DND-41 (cell line): ENCODE measurements at regions not wholly inside any gene's neighbourhood (a gene's known extent, or its start where the extent isn't known, plus 50 kb on each side); places are given as distances from the start of the nearest gene placed in this dataset.

ENCODE experiments used
- ATAC-seq: fragments of 200-7000 bp; cut with Tn5 transposase; 3 replicates; pipeline ENCODE4 v1.9.1; 2021; ENCODE audit warnings: low read depth; ENCODE audit not compliant: insufficient read depth
- DNase-seq: peaks from one replicate; pipeline ENCODE4 v3.0.0-alpha.2; 2020
- H2AFZ ChIP-seq: 2 replicates; pipeline ENCODE4 v1.6.0; 2012; ENCODE audit warnings: low read depth, low read length
- H3K27ac ChIP-seq: 2 replicates; pipeline ENCODE4 v1.5.1; 2012; ENCODE audit warnings: low read length, inconsistent platforms
- H3K27me3 ChIP-seq: fragments of 200-600 bp; sonication (generic); 2 replicates; pipeline ENCODE4 v1.6.0; 2012; ENCODE audit warnings: low read length, mild to moderate bottlenecking, inconsistent platforms; ENCODE audit not compliant: insufficient read depth, poor library complexity
- H3K36me3 ChIP-seq: 2 replicates; pipeline ENCODE4 v1.5.1; 2012; ENCODE audit warnings: low read length, inconsistent platforms; ENCODE audit not compliant: insufficient read depth
- H3K4me1 ChIP-seq: 2 replicates; pipeline ENCODE4 v1.5.1; 2012; ENCODE audit warnings: mild to moderate bottlenecking, low read length; ENCODE audit not compliant: insufficient read depth
- H3K4me2 ChIP-seq: 2 replicates; pipeline ENCODE4 v1.6.0; 2012; ENCODE audit warnings: mild to moderate bottlenecking, moderate library complexity, low read length, inconsistent platforms; ENCODE audit not compliant: insufficient read depth
- H3K4me3 ChIP-seq, 2 experiments: fragments of 200-600 bp in 1 of 2; shearing (Covaris generic) in 1 of 2; 2 replicates each; pipeline ENCODE4 v1.5.1; 2012 to 2016; ENCODE audit warnings: inconsistent platforms in 2 of 2, low read length in 2 of 2, mild to moderate bottlenecking in 2 of 2, low read depth in 1 of 2, moderate library complexity in 1 of 2
- H3K79me2 ChIP-seq: 2 replicates; pipeline ENCODE4 v1.6.0; 2012; ENCODE audit warnings: low read length, inconsistent platforms; ENCODE audit not compliant: insufficient read depth
- H3K9ac ChIP-seq: 2 replicates; pipeline ENCODE4 v1.6.0; 2012; ENCODE audit warnings: low read depth, mild to moderate bottlenecking, inconsistent platforms, low read length, moderate library complexity
- H3K9me3 ChIP-seq: 2 replicates; pipeline ENCODE4 v1.5.1; 2012; ENCODE audit warnings: low read length, moderate library complexity, mild to moderate bottlenecking, inconsistent platforms; ENCODE audit not compliant: insufficient read depth, severe bottlenecking
- H4K20me1 ChIP-seq: 2 replicates; pipeline ENCODE4 v1.6.0; 2012; ENCODE audit warnings: low read length; ENCODE audit not compliant: insufficient read depth
- EZH2 ChIP-seq: IDR thresholded peaks from 3 replicates; pipeline ENCODE4 v1.6.1; 2012; ENCODE audit warnings: borderline replicate concordance, low read depth, mild to moderate bottlenecking, moderate library complexity, low read length, inconsistent platforms; ENCODE audit not compliant: severe bottlenecking
- TF ChIP-seq, protein P1 (sequence below): IDR thresholded peaks from 2 replicates; pipeline ENCODE4 v1.5.1; 2012; ENCODE audit warnings: borderline replicate concordance, low read length, moderate library complexity, mild to moderate bottlenecking; ENCODE audit not compliant: poor library complexity, severe bottlenecking; ENCODE audit errors: extremely low read depth

DNA sequence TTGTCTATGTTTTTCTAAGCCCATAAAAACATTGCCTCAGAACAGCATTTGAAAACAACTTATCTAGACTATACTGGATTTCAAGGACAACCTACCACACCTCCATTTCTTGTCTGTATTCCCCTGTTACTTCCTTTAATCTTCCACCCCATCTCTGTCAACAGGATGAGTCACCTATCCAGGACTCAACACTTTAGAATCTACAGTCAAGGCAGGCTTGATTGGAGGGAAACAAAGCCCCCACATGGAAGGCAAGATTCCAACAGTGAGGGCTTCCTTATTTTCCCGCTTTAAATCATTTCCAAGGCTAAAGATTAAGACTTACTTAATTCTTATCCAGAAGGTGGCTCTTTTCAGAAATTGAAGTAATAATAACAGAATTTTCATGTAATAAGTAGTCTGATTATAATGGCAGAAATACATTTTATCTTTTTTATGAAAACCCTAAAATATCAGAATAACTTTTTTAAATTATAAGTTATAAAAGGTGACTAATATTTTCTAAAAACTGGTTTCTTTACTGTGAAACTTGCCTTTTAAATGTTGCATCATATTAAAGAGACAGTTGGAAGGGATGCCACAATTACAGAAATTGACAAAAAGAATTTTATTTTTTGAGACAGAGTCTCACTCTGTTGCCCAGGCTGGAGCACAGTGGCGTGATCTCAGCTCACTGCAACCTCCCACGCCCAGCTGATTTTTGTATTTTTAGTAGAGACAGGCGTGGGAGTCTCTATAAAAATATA is 138.7 kb upstream of the CCDC150 start:
- Histone ChIP-seq H4K20me1 (no peaks in the 10 kb centered on the region), H3K79me2 (no peaks in the 10 kb centered on the region), H3K36me3 (no peaks in the 10 kb centered on the region), H2AFZ (no peak overlapping the region), H3K27me3 (no peaks in the 10 kb centered on the region), H3K4me1 (no peaks in the 10 kb centered on the region), H3K4me3 (no peak overlapping the region), H3K27ac (no peak overlapping the region), H3K9me3 (peaks cover 11% of the 10 kb centered on the region), H3K9ac (no peak overlapping the region), H3K4me2 (no peak overlapping the region)
- TF ChIP-seq, protein P1, sequence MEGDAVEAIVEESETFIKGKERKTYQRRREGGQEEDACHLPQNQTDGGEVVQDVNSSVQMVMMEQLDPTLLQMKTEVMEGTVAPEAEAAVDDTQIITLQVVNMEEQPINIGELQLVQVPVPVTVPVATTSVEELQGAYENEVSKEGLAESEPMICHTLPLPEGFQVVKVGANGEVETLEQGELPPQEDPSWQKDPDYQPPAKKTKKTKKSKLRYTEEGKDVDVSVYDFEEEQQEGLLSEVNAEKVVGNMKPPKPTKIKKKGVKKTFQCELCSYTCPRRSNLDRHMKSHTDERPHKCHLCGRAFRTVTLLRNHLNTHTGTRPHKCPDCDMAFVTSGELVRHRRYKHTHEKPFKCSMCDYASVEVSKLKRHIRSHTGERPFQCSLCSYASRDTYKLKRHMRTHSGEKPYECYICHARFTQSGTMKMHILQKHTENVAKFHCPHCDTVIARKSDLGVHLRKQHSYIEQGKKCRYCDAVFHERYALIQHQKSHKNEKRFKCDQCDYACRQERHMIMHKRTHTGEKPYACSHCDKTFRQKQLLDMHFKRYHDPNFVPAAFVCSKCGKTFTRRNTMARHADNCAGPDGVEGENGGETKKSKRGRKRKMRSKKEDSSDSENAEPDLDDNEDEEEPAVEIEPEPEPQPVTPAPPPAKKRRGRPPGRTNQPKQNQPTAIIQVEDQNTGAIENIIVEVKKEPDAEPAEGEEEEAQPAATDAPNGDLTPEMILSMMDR = no peak
- TF ChIP-seq EZH2 = no peak
- ATAC-seq (no peak), DNase-seq (no peak)

DNA sequence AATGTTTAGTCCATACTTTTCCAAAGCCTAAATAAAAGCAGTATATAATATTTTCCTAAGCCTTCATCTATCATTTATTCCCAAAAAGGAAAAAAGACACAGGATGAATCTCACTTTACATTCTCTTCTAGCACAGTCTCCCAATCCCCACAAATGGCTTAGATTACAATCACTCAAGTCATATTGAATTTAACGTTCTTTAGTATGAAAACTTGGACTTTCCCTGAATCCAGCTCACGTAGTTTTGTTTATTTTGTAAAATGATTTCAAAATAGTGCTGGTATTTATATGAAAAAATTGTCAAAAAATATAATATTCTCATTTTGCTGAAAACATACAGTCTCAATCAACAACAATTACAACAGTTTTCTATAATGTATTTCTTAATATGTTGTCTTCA is 137.7 kb upstream of the CCDC150 start:
- Histone ChIP-seq H3K4me1 (no peaks in the 10 kb centered on the region), H3K9me3 (peaks cover 11% of the 10 kb centered on the region), H3K4me2 (no peak overlapping the region), H3K27me3 (no peaks in the 10 kb centered on the region), H3K9ac (no peak overlapping the region), H3K36me3 (no peaks in the 10 kb centered on the region), H3K27ac (no peak overlapping the region), H2AFZ (no peak overlapping the region), H4K20me1 (no peaks in the 10 kb centered on the region), H3K79me2 (no peaks in the 10 kb centered on the region), H3K4me3 (no peak overlapping the region)
- TF ChIP-seq, protein P1 = no peak
- TF ChIP-seq EZH2 = no peak
- DNase-seq (no peak), ATAC-seq (no peak)

DNA sequence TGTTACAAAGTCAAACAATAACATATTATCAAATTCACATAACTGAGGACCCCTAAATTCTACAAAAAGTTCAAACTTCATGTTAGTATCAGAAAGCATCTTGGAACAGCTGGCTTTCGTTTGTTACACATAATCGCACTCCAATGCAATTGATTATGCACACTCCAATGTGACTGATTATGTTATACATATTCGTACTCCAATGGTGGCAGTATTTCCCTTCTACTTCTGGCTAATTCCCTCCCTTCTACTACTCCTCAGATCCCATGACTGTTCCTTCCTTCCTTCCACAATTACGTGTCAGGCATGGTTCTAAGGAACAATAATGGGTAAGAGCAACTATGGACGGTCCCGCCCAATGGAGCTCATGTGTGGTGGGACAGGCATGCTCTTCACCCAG is 137.1 kb upstream of the CCDC150 start:
- no peak overlapping the region for H3K4me2 ChIP-seq
- no peak for ATAC-seq
- H3K9me3 ChIP-seq = peaks cover 11% of the 10 kb centered on the region
- no peaks in the 10 kb centered on the region for H4K20me1 ChIP-seq
- DNase-seq = no peak
- H3K27ac ChIP-seq = no peak overlapping the region
- H3K9ac ChIP-seq = no peak overlapping the region
- H3K79me2 ChIP-seq = no peaks in the 10 kb centered on the region
- no peaks in the 10 kb centered on the region for H3K4me1 ChIP-seq
- TF ChIP-seq, protein P1 = no peak
- no peak for TF ChIP-seq EZH2
- H3K36me3 ChIP-seq = no peaks in the 10 kb centered on the region
- no peak overlapping the region for H3K4me3 ChIP-seq
- no peaks in the 10 kb centered on the region for H3K27me3 ChIP-seq
- H2AFZ ChIP-seq = no peak overlapping the region
